Endothelial cell of umbilical vein (primary cell): ENCODE measurements at regions not wholly inside any gene's neighbourhood (a gene's known extent, or its start where the extent isn't known, plus 50 kb on each side); places are given as distances from the start of the nearest gene placed in this dataset.

Source experiments
- BruUV-seq: library from RNA; stranded (reverse); fragments of 400-500 nt; replicated peaks from 2 replicates; lab custom pipeline; 2021; lab: Mats Ljungman, UMichigan
- CTCF ChIA-PET: fragments of 300-600, 350-600 bp; sonication (Branson Sonifier 250); formaldehyde crosslinking; loops from one replicate; lab custom pipeline; 2021; ENCODE audit warnings: antibody characterized with exemption, inconsistent platforms; lab: Charles Lee
- POLR2A ChIA-PET: fragments of 300-600, 350-600 bp; sonication (Branson Sonifier 250); formaldehyde crosslinking; loops from one replicate; lab custom pipeline; 2021; ENCODE audit warnings: antibody characterized with exemption, inconsistent platforms; lab: Charles Lee
- DNase-seq: peaks from one replicate; pipeline ENCODE4 v3.0.0-alpha.2; 2011; ENCODE audit warnings: low read depth, low spot score
- FAIRE-seq: peaks from 2 replicates; lab custom pipeline; 2011; peaks lifted over from hg19 to GRCh38; lab: Jason Lieb, UNC
- H2AFZ ChIP-seq: 2 replicates; pipeline ENCODE4 v1.6.0; 2012; ENCODE audit warnings: low read depth, low read length, control low read depth, inconsistent platforms
- H3K27ac ChIP-seq: 2 replicates; pipeline ENCODE4 v1.5.1; 2011; ENCODE audit warnings: low read depth, mild to moderate bottlenecking, control low read depth, low read length, moderate library complexity; ENCODE audit not compliant: insufficient read depth
- H3K27me3 ChIP-seq, 2 experiments: 2 replicates each; pipeline versions ENCODE4 v1.6.0 to v1.6.1; 2011; ENCODE audit warnings: low read length in 2 of 2, mixed read lengths in 1 of 2; ENCODE audit not compliant: control insufficient read depth in 2 of 2, insufficient read depth in 2 of 2
- H3K36me3 ChIP-seq, 2 experiments: 2 replicates in 1 of 2; 3 replicates in 1 of 2; pipeline ENCODE4 v1.5.1; 2011; ENCODE audit warnings: low read length in 2 of 2, mild to moderate bottlenecking in 1 of 2, moderate library complexity in 1 of 2; ENCODE audit not compliant: control insufficient read depth in 2 of 2, insufficient read depth in 2 of 2; ENCODE audit errors: extremely low read depth in 1 of 2
- H3K4me1 ChIP-seq: 3 replicates; pipeline ENCODE4 v1.5.1; 2011; ENCODE audit warnings: mild to moderate bottlenecking, low read length; ENCODE audit not compliant: control insufficient read depth, insufficient read depth; ENCODE audit errors: extremely low read depth
- H3K4me2 ChIP-seq: 2 replicates; pipeline ENCODE4 v1.6.1; 2011; ENCODE audit warnings: low read length, control low read depth, mixed read lengths; ENCODE audit not compliant: insufficient read depth
- H3K4me3 ChIP-seq, 3 experiments: fragments of 200-600 bp in 1 of 3; sonication (generic), shearing (Covaris generic) in 1 of 3; replicated peaks in 1 of 3; 2 replicates each; pipeline ENCODE4 v1.5.1; 2011 to 2016; ENCODE audit warnings: control low read depth in 3 of 3, low read length in 3 of 3, mild to moderate bottlenecking in 2 of 3, inconsistent platforms in 1 of 3, low read depth in 1 of 3, moderate library complexity in 1 of 3; ENCODE audit not compliant: insufficient read depth in 1 of 3
- H3K79me2 ChIP-seq: 2 replicates; pipeline ENCODE4 v1.6.0; 2012; ENCODE audit warnings: low read length, inconsistent platforms; ENCODE audit not compliant: control insufficient read depth, insufficient read depth
- H3K9ac ChIP-seq: replicated peaks from 2 replicates; pipeline ENCODE3; 2011; ENCODE audit warnings: low read length, control low read depth; ENCODE audit not compliant: insufficient read depth; ENCODE audit errors: extremely low read depth
- H3K9me1 ChIP-seq: replicated peaks from 3 replicates; pipeline ENCODE4 v1.6.0; 2011; ENCODE audit warnings: mild to moderate bottlenecking, low read length; ENCODE audit not compliant: control insufficient read depth, insufficient read depth; ENCODE audit errors: extremely low read depth
- H3K9me3 ChIP-seq: replicated peaks from 2 replicates; pipeline ENCODE4 v1.5.1; 2012; ENCODE audit warnings: low read length, inconsistent platforms; ENCODE audit not compliant: control insufficient read depth, insufficient read depth
- H4K20me1 ChIP-seq: replicated peaks from 2 replicates; pipeline ENCODE3; 2011; ENCODE audit warnings: mild to moderate bottlenecking, low read length; ENCODE audit not compliant: control insufficient read depth, insufficient read depth; ENCODE audit errors: extremely low read depth
- EZH2 ChIP-seq: IDR thresholded peaks from 2 replicates; pipeline ENCODE4 v1.6.1; 2012; ENCODE audit warnings: borderline replicate concordance, low read depth, mild to moderate bottlenecking, moderate library complexity, low read length, inconsistent platforms; ENCODE audit not compliant: severe bottlenecking
- FOS ChIP-seq: IDR thresholded peaks from 2 replicates; pipeline ENCODE4 v1.6.1; 2011; ENCODE audit warnings: mild to moderate bottlenecking, low read length, moderate library complexity, borderline replicate concordance; ENCODE audit not compliant: insufficient read depth
- GATA2 ChIP-seq: IDR thresholded peaks from 2 replicates; pipeline ENCODE4 v1.7.0; 2011; ENCODE audit warnings: low read depth, mild to moderate bottlenecking, moderate library complexity, mixed read lengths, low read length; ENCODE audit not compliant: insufficient read length, insufficient read depth
- JUN ChIP-seq: IDR thresholded peaks from 2 replicates; pipeline ENCODE4 v1.6.1; 2011; ENCODE audit warnings: borderline replicate concordance, low read depth; ENCODE audit not compliant: insufficient read length, insufficient read depth
- MYC ChIP-seq: IDR thresholded peaks from one replicate; pipeline ENCODE4 v1.6.1; 2011; ENCODE audit warnings: mild to moderate bottlenecking, low read depth, low read length
- POLR2A ChIP-seq: IDR thresholded peaks from 2 replicates; pipeline ENCODE4 v1.6.1; 2012; ENCODE audit warnings: low read depth, mild to moderate bottlenecking, control low read depth, low read length
- POLR2AphosphoS5 ChIP-seq: IDR thresholded peaks from 2 replicates; pipeline ENCODE4 v1.6.1; 2012; ENCODE audit warnings: low read depth, mild to moderate bottlenecking, control low read depth, low read length, moderate library complexity; ENCODE audit not compliant: insufficient read depth
- dilution Hi-C: fragments of 300-500 bp; cut with MboI; formaldehyde crosslinking; loops from one replicate; pipeline ENCODE4 v1.15.0; 2019; ENCODE audit warnings: low sequenced_read_pairs; ENCODE audit not compliant: extremely low pct_ligation_motif_present
- intact Hi-C: fragments of 100-400 bp; cut with micrococcal nuclease; formaldehyde crosslinking; loops from one replicate; pipeline ENCODE4 v1.10.0; 2022
- TF ChIP-seq, protein P1 (sequence below), 2 donors: IDR thresholded peaks; 1 replicate in 1 of 2; 2 replicates in 1 of 2; pipeline ENCODE4 v1.5.1; 2011; ENCODE audit warnings: low read length in 2 of 2, mild to moderate bottlenecking in 2 of 2, moderate library complexity in 2 of 2, control low read depth in 1 of 2, inconsistent platforms in 1 of 2, low read depth in 1 of 2; ENCODE audit not compliant: insufficient read depth in 1 of 2; ENCODE audit errors: extremely low read depth in 1 of 2
- TF ChIP-seq, protein P2 (sequence below): IDR thresholded peaks from 2 replicates; pipeline ENCODE4 v1.6.1; 2011; ENCODE audit not compliant: insufficient read depth, insufficient read length

DNA sequence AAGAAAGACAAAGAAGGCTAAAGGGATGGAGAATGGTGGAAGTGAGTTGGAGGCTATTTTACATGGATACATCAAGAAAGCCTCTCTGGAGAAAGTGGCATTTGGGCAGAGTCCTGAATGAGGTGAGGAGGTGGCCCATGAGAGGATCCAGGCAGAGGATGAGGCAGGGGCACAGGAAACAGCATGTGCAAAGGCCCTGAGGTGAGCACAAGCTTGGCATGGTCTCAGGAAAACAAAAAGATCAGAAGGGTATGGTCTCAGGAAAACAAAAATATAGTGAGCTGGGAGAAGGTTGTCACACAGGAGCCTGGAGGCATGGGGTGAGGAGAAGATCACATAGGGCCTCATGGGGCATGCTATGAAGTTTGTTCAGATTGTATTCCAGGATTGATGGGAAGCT, 62.1 kb upstream of the F3 start:
- Histone ChIP-seq H3K4me2 (no peak overlapping the region), H3K4me3 (no peak overlapping the region), H4K20me1 (no peaks in the 10 kb centered on the region), H3K9me3 (no peaks in the 10 kb centered on the region), H2AFZ (no peak overlapping the region), H3K36me3 (no peaks in the 10 kb centered on the region), H3K27ac (no peak overlapping the region), H3K9ac (no peak overlapping the region), H3K27me3 (peaks cover 7 to 12% of the 10 kb centered on the region in 2 experiments), H3K9me1 (no peaks in the 10 kb centered on the region), H3K4me1 (no peaks in the 10 kb centered on the region), H3K79me2 (no peaks in the 10 kb centered on the region)
- FAIRE-seq (no peak), DNase-seq (no peak)
- ChIA-PET CTCF (no interaction called here), POLR2A (no interaction called here)
- intact Hi-C loops = no loop called here
- no TSS peak for BruUV-seq
- dilution Hi-C loops = no loop called here
- TF ChIP-seq, protein P1, sequence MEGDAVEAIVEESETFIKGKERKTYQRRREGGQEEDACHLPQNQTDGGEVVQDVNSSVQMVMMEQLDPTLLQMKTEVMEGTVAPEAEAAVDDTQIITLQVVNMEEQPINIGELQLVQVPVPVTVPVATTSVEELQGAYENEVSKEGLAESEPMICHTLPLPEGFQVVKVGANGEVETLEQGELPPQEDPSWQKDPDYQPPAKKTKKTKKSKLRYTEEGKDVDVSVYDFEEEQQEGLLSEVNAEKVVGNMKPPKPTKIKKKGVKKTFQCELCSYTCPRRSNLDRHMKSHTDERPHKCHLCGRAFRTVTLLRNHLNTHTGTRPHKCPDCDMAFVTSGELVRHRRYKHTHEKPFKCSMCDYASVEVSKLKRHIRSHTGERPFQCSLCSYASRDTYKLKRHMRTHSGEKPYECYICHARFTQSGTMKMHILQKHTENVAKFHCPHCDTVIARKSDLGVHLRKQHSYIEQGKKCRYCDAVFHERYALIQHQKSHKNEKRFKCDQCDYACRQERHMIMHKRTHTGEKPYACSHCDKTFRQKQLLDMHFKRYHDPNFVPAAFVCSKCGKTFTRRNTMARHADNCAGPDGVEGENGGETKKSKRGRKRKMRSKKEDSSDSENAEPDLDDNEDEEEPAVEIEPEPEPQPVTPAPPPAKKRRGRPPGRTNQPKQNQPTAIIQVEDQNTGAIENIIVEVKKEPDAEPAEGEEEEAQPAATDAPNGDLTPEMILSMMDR (IDR thresholded peaks at IDR 0.05; ENCODE audit: extremely low read depth in 1 of 2, insufficient read depth in 1 of 2, low read depth in 1 of 2, low read length in 2 of 2) = no peak
- TF ChIP-seq FOS = no peak
- no peak for TF ChIP-seq POLR2A
- TF ChIP-seq, protein P2, sequence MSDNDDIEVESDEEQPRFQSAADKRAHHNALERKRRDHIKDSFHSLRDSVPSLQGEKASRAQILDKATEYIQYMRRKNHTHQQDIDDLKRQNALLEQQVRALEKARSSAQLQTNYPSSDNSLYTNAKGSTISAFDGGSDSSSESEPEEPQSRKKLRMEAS = no peak
- TF ChIP-seq MYC = no peak
- no peak for TF ChIP-seq JUN
- TF ChIP-seq POLR2AphosphoS5 = no peak
- TF ChIP-seq EZH2 = no peak
- no peak for TF ChIP-seq GATA2
